OCI-LY7 (cell line): ENCODE measurements at regions not wholly inside any gene's neighbourhood (a gene's known extent, or its start where the extent isn't known, plus 50 kb on each side); places are given as distances from the start of the nearest gene placed in this dataset.

Experiments
- BruUV-seq: library from RNA; stranded (reverse); fragments of 400-500 nt; replicated peaks from 2 replicates; lab custom pipeline; 2021; lab: Mats Ljungman, UMichigan
- CTCF ChIA-PET: fragments of 300-600 bp; sonication (Branson Sonifier 250); formaldehyde crosslinking; loops from one replicate; lab custom pipeline; 2022; ENCODE audit warnings: antibody characterized with exemption; ENCODE audit not compliant: unreplicated experiment; lab: Charles Lee
- POLR2A ChIA-PET: fragments of 300-600 bp; sonication (Branson Sonifier 250); formaldehyde crosslinking; loops from one replicate; lab custom pipeline; 2022; ENCODE audit warnings: antibody characterized with exemption; lab: Charles Lee
- DNase-seq: peaks from one replicate; pipeline ENCODE4 v3.0.0-alpha.2; 2015; ENCODE audit warnings: low spot score
- H2AFZ ChIP-seq: fragments of 200-600 bp; sonication (generic), shearing (Covaris generic); 2 replicates; pipeline ENCODE4 v1.6.1; 2014; ENCODE audit warnings: mild to moderate bottlenecking, antibody characterized with exemption, low read length, moderate library complexity
- H3K27ac ChIP-seq: fragments of 200-600 bp; sonication (generic); 2 replicates; pipeline ENCODE4 v1.5.1; 2014; ENCODE audit warnings: mixed run types, low read depth, mild to moderate bottlenecking, moderate library complexity, low read length, inconsistent platforms; ENCODE audit not compliant: poor library complexity, severe bottlenecking
- H3K36me3 ChIP-seq: fragments of 200-600 bp; sonication (generic); 2 replicates; pipeline ENCODE4 v1.6.1; 2014; ENCODE audit warnings: mild to moderate bottlenecking, antibody characterized with exemption, low read length, moderate library complexity, mixed read lengths; ENCODE audit not compliant: insufficient read depth
- H3K4me1 ChIP-seq: fragments of 200-600 bp; sonication (generic); 2 replicates; pipeline ENCODE4 v1.5.1; 2014; ENCODE audit warnings: mild to moderate bottlenecking, low read length; ENCODE audit not compliant: insufficient read depth, poor library complexity, severe bottlenecking
- H3K4me2 ChIP-seq: fragments of 200-600 bp; sonication (generic); 2 replicates; pipeline ENCODE4 v1.6.1; 2014; ENCODE audit warnings: mild to moderate bottlenecking, low read length
- H3K4me3 ChIP-seq: fragments of 200-600 bp; sonication (generic); 2 replicates; pipeline ENCODE4 v1.5.1; 2014; ENCODE audit warnings: mild to moderate bottlenecking, low read depth, low read length; ENCODE audit not compliant: poor library complexity, severe bottlenecking
- H3K79me2 ChIP-seq: fragments of 200-600 bp; sonication (generic); 2 replicates; pipeline ENCODE4 v1.6.1; 2016; ENCODE audit warnings: low read depth, mild to moderate bottlenecking, low read length, moderate library complexity, mixed read lengths; ENCODE audit not compliant: insufficient read depth
- H3K9me2 ChIP-seq: fragments of 200-600 bp; sonication (generic); 2 replicates; pipeline ENCODE4 v1.6.1; 2016; ENCODE audit warnings: mild to moderate bottlenecking, low read length, mixed read lengths; ENCODE audit not compliant: insufficient read depth
- H3K9me3 ChIP-seq: fragments of 200-600 bp; sonication (generic); 2 replicates; pipeline ENCODE4 v1.6.1; 2014; ENCODE audit warnings: mild to moderate bottlenecking, mixed run types, low read length, mixed read lengths
- H4K20me1 ChIP-seq: fragments of 200-600 bp; sonication (generic); 2 replicates; pipeline ENCODE4 v1.6.1; 2014; ENCODE audit warnings: mild to moderate bottlenecking, antibody characterized with exemption, low read length, moderate library complexity, mixed read lengths; ENCODE audit not compliant: insufficient read depth
- CTCF ChIP-seq: fragments of 200-600 bp; sonication (generic); conservative IDR thresholded peaks from 2 replicates; pipeline ENCODE4 v1.5.1; 2014; ENCODE audit warnings: mild to moderate bottlenecking, antibody characterized with exemption, low read length, moderate library complexity, mixed read lengths
- EZH2phosphoT487 ChIP-seq: fragments of 200-600 bp; sonication (generic); IDR thresholded peaks from 2 replicates; pipeline ENCODE4 v1.6.1; 2018; ENCODE audit warnings: low read depth, borderline replicate concordance, mild to moderate bottlenecking, mixed run types, antibody characterized with exemption, low read length, moderate library complexity, mixed read lengths
- intact Hi-C: fragments of 100-400 bp; cut with micrococcal nuclease; formaldehyde crosslinking; loops from one replicate; pipeline ENCODE4 v1.10.0; 2022; ENCODE audit not compliant: unreplicated experiment

- TF ChIP-seq EZH2phosphoT487 (no peak), CTCF (no peak)
- Histone ChIP-seq H3K9me3 (no peaks in the 10 kb centered on the region), H3K4me3 (no peak overlapping the region), H3K4me2 (no peak overlapping the region), H3K4me1 (no peaks in the 10 kb centered on the region), H3K79me2 (no peaks in the 10 kb centered on the region), H2AFZ (no peak overlapping the region), H3K9me2 (no peaks in the 10 kb centered on the region), H3K27ac (no peak overlapping the region), H4K20me1 (no peaks in the 10 kb centered on the region), H3K36me3 (no peaks in the 10 kb centered on the region)
- intact Hi-C loops: no loop called here
- ChIA-PET POLR2A (interaction anchor here (0.7 to 0.9 kb wide), 2 partner anchors 11 to 13 kb away, joined by 3 read pairs; no protein-coding TSS in a partner anchor), CTCF (no interaction called here)
- no TSS peak for BruUV-seq
- no peak for DNase-seq
Measured at GRCh38 chr15:29204369-29204755, 65.3 kb downstream of the NSMCE3 start.

- DNase-seq: no peak
- H3K4me3 ChIP-seq: no peak overlapping the region
- POLR2A ChIA-PET: interaction anchor here (0.7 to 0.9 kb wide), 2 partner anchors 10 to 12 kb away, joined by 3 read pairs; no protein-coding TSS in a partner anchor
- no peak overlapping the region for H3K4me2 ChIP-seq
- CTCF ChIA-PET: no interaction called here
- no peaks in the 10 kb centered on the region for H3K36me3 ChIP-seq
- H3K79me2 ChIP-seq: no peaks in the 10 kb centered on the region
- no peaks in the 10 kb centered on the region for H3K9me2 ChIP-seq
- no peaks in the 10 kb centered on the region for H4K20me1 ChIP-seq
- H3K9me3 ChIP-seq: no peaks in the 10 kb centered on the region
- intact Hi-C loops: no loop called here
- BruUV-seq: no TSS peak
- no peaks in the 10 kb centered on the region for H3K4me1 ChIP-seq
- TF ChIP-seq CTCF: no peak
- TF ChIP-seq EZH2phosphoT487: no peak
- H3K27ac ChIP-seq: no peak overlapping the region
- H2AFZ ChIP-seq: no peak overlapping the region
Measured at GRCh38 chr15:29203718-29204368, 65.8 kb downstream of the NSMCE3 start.

GRCh38 chr15:29196722-29197121 lies 72.9 kb downstream of the NSMCE3 start:
- BruUV-seq: no TSS peak
- Histone ChIP-seq H2AFZ (no peak overlapping the region), H3K36me3 (no peaks in the 10 kb centered on the region), H3K4me2 (no peak overlapping the region), H3K4me3 (no peak overlapping the region), H3K9me2 (no peaks in the 10 kb centered on the region), H3K9me3 (no peaks in the 10 kb centered on the region), H3K79me2 (no peaks in the 10 kb centered on the region), H3K4me1 (no peaks in the 10 kb centered on the region), H3K27ac (no peak overlapping the region), H4K20me1 (no peaks in the 10 kb centered on the region)
- no peak for DNase-seq
- ChIA-PET POLR2A (no interaction called here), CTCF (no interaction called here)
- TF ChIP-seq CTCF: no peak
- TF ChIP-seq EZH2phosphoT487: no peak
- intact Hi-C loops: no loop called here
